GM19372 (cell line): ENCODE measurements at regions not wholly inside any gene's neighbourhood (a gene's known extent, or its start where the extent isn't known, plus 50 kb on each side); places are given as distances from the start of the nearest gene placed in this dataset.
A peak's percentile ranks its signal among the peaks of the same experiment; 100 is the strongest.

ENCODE experiments used
- ATAC-seq: cut with Tn5 transposase; IDR thresholded peaks from one replicate; pipeline ENCODE4 v1.9.1; 2021; ENCODE audit warnings: mild to moderate bottlenecking, low read depth, moderate library complexity; ENCODE audit not compliant: unreplicated experiment

- no peak for ATAC-seq
Observed at GRCh38 chr20:39576771-39577170, 614.6 kb downstream of the DHX35 start.

GRCh38 chr20:39574061-39574460 lies 611.9 kb downstream of the DHX35 start:
- no peak for ATAC-seq

- ATAC-seq, result no peak
Observed at GRCh38 chr20:39571171-39571570, 609.0 kb downstream of the DHX35 start.

GRCh38 chr20:39568109-39568508 lies 606.0 kb downstream of the DHX35 start:
- peak; percentile 85 for ATAC-seq

GRCh38 chr20:39563349-39563748 lies 601.2 kb downstream of the DHX35 start:
- no peak for ATAC-seq

- ATAC-seq, result no peak
Observed at GRCh38 chr20:39554341-39554740, 592.2 kb downstream of the DHX35 start.

- no peak for ATAC-seq
Observed at GRCh38 chr20:39553120-39553519, 591.0 kb downstream of the DHX35 start.

GRCh38 chr20:39549733-39550132 lies 587.6 kb downstream of the DHX35 start:
- no peak for ATAC-seq

GRCh38 chr20:39547546-39548408 lies 585.6 kb downstream of the DHX35 start:
- ATAC-seq, result no peak

- ATAC-seq, result no peak
Observed at GRCh38 chr20:39541136-39541803, 579.1 kb downstream of the DHX35 start.

GRCh38 chr20:39538317-39538716 lies 576.2 kb downstream of the DHX35 start:
- no peak for ATAC-seq

GRCh38 chr20:39535301-39535700 lies 573.2 kb downstream of the DHX35 start:
- ATAC-seq, result no peak

GRCh38 chr20:39534846-39535245 lies 572.7 kb downstream of the DHX35 start:
- no peak for ATAC-seq

GRCh38 chr20:39533858-39534257 lies 571.7 kb downstream of the DHX35 start:
- ATAC-seq, result no peak

GRCh38 chr20:39532205-39532604 lies 570.1 kb downstream of the DHX35 start:
- ATAC-seq, result no peak

- ATAC-seq, result no peak
Observed at GRCh38 chr20:39528436-39528835, 566.3 kb downstream of the DHX35 start.

- no peak for ATAC-seq
Observed at GRCh38 chr20:39524371-39524911, 562.3 kb downstream of the DHX35 start.

GRCh38 chr20:39523405-39523804 lies 561.3 kb downstream of the DHX35 start:
- no peak for ATAC-seq

- ATAC-seq, result no peak
Observed at GRCh38 chr20:39518654-39519053, 556.5 kb downstream of the DHX35 start.

GRCh38 chr20:39516964-39517363 lies 554.8 kb downstream of the DHX35 start:
- no peak for ATAC-seq

GRCh38 chr20:39504710-39505094 lies 542.6 kb downstream of the DHX35 start:
- ATAC-seq, result no peak
